NB4 (cell line): ENCODE measurements at regions not wholly inside any gene's neighbourhood (a gene's known extent, or its start where the extent isn't known, plus 50 kb on each side); places are given as distances from the start of the nearest gene placed in this dataset.

ENCODE experiments used
- CTCF ChIP-seq: IDR thresholded peaks from one replicate; pipeline ENCODE4 v1.5.1; 2012; ENCODE audit warnings: low read depth, low read length
- POLR2A ChIP-seq: IDR thresholded peaks from 2 replicates; pipeline ENCODE4 v1.6.1; 2011; ENCODE audit warnings: mild to moderate bottlenecking; ENCODE audit not compliant: insufficient read length; ENCODE audit errors: extremely low read depth

DNA sequence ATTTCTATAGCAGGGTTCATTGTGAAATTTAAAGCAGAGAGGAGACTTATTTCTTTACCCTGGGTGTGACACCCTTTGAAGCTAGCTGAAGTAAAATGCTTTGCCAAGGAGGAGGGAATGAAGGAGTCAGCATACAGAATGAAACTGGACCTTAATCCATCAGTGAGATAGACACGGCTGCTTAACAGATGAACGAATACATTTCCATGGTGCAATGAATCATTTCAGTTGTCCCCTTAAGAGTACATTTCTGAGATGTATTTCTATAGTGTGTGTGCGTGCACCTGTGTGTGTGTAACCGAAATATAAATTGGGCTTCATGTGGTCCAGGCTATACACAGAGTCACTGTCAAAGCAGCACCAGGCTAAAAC lies 73.8 kb upstream of the CD93 start:
- TF ChIP-seq POLR2A = no peak
- no peak for TF ChIP-seq CTCF
